ENCODE measurements at regions not wholly inside any gene's neighbourhood (a gene's known extent, or its start where the extent isn't known, plus 50 kb on each side); places are given as distances from the start of the nearest gene placed in this dataset.

DNA sequence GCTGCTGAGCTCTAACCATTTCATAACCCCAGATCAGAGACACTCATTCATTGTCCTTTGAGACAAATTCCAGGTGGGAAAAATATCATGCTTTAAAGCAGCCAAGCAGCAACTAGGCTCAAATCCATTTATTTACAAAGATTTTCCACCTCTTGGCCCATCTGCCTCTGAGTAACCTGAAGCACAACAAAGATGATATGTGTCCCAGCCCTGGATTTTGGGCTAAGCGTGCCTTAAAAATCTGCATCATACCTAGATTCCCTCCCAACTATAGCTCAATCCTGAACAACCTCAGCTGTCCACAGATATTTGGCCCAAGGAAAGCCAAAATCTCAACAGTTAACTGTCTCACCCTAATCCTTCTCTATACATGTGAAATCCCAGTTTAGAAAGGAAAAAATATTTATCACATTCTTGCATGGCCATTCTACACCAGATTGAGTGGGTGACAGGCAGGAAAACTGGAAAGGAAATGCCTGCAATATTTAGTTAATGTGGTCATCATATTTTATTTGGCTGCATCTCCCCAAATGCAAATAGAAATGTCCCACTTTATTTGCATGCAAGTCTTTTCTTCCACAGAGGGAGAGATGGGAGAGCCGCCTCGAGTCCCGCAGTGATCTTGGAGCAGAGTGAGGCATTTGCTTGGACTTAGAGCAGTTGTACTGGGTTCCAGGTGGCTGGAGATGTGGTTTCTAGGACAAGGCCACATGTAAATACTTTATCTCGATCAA is 146.4 kb upstream of the EOLA2 start (continued):
- TF ChIP-seq, protein P1, sequence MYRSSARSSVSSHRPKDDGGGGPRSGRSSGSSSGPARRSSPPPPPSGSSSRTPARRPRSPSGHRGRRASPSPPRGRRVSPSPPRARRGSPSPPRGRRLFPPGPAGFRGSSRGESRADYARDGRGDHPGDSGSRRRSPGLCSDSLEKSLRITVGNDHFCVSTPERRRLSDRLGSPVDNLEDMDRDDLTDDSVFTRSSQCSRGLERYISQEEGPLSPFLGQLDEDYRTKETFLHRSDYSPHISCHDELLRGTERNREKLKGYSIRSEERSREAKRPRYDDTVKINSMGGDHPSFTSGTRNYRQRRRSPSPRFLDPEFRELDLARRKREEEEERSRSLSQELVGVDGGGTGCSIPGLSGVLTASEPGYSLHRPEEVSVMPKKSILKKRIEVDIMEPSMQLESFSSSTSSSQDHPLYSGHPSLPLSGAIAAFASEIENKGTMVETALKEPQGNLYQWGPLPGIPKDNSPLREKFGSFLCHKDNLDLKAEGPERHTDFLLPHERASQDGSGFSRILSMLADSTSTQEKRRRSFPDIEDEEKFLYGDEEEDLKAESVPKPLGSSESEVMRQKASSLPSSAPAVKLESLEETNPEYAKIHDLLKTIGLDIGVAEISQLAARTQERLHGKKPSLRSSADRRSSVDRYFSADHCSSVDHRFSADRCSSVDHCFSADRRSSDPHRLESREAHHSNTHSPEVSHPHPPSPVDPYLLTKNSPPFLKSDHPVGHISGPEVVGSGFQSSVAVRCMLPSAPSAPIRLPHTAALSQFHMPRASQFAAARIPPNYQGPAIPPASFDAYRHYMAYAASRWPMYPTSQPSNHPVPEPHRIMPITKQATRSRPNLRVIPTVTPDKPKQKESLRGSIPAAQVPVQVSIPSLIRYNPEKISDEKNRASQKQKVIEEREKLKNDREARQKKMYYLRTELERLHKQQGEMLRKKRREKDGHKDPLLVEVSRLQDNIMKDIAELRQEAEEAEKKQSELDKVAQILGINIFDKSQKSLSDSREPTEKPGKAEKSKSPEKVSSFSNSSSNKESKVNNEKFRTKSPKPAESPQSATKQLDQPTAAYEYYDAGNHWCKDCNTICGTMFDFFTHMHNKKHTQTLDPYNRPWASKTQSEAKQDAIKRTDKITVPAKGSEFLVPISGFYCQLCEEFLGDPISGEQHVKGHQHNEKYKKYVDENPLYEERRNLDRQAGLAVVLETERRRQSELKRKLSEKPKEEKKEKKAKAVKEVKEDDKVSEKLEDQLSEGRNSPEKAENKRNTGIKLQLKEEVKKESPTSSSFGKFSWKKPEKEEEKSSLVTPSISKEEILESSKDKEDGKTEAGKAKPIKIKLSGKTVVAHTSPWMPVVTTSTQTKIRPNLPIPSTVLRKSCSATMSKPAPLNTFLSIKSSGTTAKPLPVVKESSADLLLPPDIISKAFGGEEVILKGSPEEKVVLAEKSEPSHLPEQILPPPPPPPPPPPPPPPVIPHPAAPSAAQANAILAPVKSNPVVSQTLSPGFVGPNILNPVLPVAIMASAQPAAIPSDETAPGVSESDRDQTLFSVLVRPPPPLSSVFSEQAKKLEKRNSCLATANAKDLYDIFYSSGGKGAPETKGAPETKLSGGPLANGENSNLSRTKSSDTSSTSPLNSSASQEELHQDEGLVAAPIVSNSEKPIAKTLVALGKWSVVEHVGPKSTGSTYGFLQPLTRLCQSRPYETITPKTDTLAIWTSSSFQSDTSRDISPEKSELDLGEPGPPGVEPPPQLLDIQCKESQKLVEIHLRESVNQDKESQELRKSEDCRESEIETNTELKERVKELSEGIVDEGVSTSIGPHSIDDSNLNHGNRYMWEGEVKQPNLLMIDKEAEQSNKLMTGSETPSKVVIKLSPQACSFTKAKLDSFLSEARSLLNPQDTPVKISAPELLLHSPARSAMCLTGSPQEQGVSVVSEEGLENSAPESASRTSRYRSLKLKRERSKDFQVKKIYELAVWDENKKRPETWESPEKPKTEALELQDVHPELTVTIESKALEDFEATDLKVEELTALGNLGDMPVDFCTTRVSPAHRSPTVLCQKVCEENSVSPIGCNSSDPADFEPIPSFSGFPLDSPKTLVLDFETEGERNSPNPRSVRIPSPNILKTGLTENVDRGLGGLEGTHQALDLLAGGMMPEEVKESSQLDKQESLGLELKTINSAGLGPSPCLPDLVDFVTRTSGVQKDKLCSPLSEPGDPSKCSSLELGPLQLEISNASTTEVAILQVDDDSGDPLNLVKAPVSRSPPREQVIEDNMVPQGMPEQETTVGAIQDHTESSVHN (CRISPR knock-in tag; IDR thresholded peaks at IDR 0.05), result no peak
- TF ChIP-seq MZF1 (CRISPR knock-in tag; IDR thresholded peaks at IDR 0.05; ENCODE audit: borderline replicate concordance) (no peak), ZNF34 (CRISPR knock-in tag; IDR thresholded peaks at IDR 0.05; ENCODE audit: borderline replicate concordance) (no peak), ATM (IDR thresholded peaks at IDR 0.05; ENCODE audit: borderline replicate concordance) (no peak), ADNP (CRISPR knock-in tag; IDR thresholded peaks at IDR 0.05) (no peak), SRSF9 (IDR thresholded peaks at IDR 0.05; ENCODE audit: borderline replicate concordance, insufficient read depth, low read depth, low read length, poor library complexity, severe bottlenecking) (no peak), ARID2 (CRISPR knock-in tag; IDR thresholded peaks at IDR 0.05; ENCODE audit: borderline replicate concordance) (no peak), ZNF292 (CRISPR knock-in tag; IDR thresholded peaks at IDR 0.05; ENCODE audit: borderline replicate concordance, low read depth) (no peak)
- TF ChIP-seq, protein P2, sequence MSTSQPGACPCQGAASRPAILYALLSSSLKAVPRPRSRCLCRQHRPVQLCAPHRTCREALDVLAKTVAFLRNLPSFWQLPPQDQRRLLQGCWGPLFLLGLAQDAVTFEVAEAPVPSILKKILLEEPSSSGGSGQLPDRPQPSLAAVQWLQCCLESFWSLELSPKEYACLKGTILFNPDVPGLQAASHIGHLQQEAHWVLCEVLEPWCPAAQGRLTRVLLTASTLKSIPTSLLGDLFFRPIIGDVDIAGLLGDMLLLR (CRISPR knock-in tag; IDR thresholded peaks at IDR 0.05), result no peak
- TF ChIP-seq, protein P3, sequence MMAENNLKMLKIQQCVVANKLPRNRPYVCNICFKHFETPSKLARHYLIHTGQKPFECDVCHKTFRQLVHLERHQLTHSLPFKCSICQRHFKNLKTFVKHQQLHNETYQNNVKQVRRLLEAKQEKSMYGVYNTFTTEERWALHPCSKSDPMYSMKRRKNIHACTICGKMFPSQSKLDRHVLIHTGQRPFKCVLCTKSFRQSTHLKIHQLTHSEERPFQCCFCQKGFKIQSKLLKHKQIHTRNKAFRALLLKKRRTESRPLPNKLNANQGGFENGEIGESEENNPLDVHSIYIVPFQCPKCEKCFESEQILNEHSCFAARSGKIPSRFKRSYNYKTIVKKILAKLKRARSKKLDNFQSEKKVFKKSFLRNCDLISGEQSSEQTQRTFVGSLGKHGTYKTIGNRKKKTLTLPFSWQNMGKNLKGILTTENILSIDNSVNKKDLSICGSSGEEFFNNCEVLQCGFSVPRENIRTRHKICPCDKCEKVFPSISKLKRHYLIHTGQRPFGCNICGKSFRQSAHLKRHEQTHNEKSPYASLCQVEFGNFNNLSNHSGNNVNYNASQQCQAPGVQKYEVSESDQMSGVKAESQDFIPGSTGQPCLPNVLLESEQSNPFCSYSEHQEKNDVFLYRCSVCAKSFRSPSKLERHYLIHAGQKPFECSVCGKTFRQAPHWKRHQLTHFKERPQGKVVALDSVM (CRISPR knock-in tag; IDR thresholded peaks at IDR 0.05), result no peak

Data from HepG2 (cell line).